Cardiac fibroblast (primary cell): ENCODE measurements at regions not wholly inside any gene's neighbourhood (a gene's known extent, or its start where the extent isn't known, plus 50 kb on each side); places are given as distances from the start of the nearest gene placed in this dataset.

Source experiments
- DNase-seq, 2 donors: peaks; one replicate each; pipeline versions ENCODE4 v3.0.0 to v3.0.0-alpha.2; 2010; ENCODE audit warnings: low read depth in 2 of 2
- H3K4me3 ChIP-seq, 2 donors: replicated peaks in 1 of 2; 1 replicate in 1 of 2; 2 replicates in 1 of 2; pipeline ENCODE4 v1.5.1; 2011; ENCODE audit warnings: low read depth in 2 of 2, low read length in 2 of 2, mild to moderate bottlenecking in 2 of 2, moderate library complexity in 1 of 2
- TF ChIP-seq, protein P1 (sequence below): IDR thresholded peaks from one replicate; pipeline ENCODE4 v1.5.1; 2011; ENCODE audit warnings: low read depth, mild to moderate bottlenecking, low read length, inconsistent platforms

DNA sequence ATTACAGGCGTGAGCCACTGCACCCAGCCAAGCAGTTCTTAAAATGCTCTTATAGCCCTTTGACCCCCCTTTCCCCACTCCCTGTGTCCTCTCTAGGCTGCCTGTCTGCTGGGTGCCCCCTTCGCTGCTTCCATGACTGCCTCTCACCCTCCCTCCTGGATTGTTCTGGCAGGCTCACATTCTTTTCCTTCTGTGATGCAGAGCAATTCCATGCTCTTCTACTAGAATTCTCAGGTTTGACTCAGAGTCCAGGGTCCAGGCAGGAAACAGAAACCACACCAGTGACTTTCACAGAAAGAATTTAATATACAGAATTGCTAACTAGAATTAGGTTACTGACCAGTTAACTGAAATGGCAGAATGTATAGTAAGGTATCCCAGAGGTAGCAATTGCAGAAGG is 244.8 kb downstream of the BAMBI start:
- TF ChIP-seq, protein P1, sequence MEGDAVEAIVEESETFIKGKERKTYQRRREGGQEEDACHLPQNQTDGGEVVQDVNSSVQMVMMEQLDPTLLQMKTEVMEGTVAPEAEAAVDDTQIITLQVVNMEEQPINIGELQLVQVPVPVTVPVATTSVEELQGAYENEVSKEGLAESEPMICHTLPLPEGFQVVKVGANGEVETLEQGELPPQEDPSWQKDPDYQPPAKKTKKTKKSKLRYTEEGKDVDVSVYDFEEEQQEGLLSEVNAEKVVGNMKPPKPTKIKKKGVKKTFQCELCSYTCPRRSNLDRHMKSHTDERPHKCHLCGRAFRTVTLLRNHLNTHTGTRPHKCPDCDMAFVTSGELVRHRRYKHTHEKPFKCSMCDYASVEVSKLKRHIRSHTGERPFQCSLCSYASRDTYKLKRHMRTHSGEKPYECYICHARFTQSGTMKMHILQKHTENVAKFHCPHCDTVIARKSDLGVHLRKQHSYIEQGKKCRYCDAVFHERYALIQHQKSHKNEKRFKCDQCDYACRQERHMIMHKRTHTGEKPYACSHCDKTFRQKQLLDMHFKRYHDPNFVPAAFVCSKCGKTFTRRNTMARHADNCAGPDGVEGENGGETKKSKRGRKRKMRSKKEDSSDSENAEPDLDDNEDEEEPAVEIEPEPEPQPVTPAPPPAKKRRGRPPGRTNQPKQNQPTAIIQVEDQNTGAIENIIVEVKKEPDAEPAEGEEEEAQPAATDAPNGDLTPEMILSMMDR = no peak
- no peak overlapping the region for H3K4me3 ChIP-seq
- no peak for DNase-seq

DNA sequence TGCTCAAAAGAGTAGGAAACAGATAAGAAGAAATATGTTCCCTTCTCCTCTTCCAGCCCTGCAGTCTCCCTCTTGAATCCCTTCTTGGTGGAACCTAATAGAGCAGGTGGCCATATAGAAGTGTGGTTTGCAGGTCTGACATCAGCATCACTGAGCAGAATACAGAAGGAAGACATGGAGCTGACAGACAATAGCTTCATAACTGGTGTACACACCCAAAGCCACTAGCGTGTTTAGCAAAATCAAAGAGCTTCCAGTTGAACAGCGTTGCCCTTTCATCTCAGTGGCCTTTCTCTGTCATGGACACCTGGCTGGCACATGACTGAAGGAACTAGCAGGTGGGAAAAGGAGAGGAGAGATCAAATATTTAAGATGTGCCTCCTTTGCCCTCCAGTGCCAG is 245.5 kb downstream of the BAMBI start:
- no peak for DNase-seq
- H3K4me3 ChIP-seq = no peak overlapping the region
- TF ChIP-seq, protein P1 = no peak

DNA sequence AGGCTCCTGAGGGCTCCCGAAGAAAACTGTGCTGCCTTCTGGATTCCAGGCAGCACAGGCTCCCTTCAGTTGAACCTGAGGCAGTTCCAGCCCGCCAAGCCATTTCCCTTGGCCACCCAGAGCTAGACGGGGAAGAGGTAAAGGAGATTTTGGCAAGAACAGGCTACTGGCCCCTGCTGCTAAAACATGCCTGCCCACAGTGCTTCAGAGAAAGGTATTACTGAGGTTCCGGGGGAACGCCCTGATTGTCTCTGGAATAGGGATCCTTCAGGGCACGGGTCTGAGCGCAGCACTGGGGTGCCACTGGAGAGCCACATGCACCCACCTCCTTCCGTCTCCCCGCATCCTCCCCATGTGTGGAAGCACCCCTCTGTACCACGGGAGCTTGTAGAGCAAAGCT is 247.4 kb downstream of the BAMBI start:
- no peak for DNase-seq
- no peak overlapping the region for H3K4me3 ChIP-seq
- TF ChIP-seq, protein P1 = no peak

DNA sequence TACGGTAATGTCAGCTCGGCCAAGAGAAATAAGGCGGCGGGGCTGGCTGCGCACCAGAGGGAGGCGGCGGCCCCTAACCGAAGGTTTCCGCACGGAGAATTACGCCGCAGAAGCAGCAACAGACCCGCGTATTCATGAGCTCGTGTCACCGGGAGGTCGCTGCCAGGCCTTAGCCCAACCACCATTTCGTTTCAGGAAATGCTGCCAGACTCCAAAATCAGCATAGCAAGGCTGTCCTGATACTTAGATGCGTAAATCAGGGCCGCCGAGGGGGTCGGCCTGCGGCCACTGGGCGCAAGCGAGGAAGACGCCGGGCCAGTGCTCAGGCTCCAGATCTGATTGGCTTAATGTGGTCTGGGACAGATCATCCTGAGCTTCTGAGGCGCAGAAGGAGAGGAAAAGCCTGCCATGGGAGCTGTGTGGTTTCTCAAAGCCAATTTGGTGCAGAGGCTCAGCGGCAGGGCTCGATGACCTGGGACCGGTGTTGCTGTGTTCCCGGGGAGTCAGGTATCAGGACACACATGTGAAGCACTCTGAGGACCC is 247.9 kb downstream of the BAMBI start:
- H3K4me3 ChIP-seq = no peak overlapping the region
- TF ChIP-seq, protein P1 = no peak
- no peak for DNase-seq

DNA sequence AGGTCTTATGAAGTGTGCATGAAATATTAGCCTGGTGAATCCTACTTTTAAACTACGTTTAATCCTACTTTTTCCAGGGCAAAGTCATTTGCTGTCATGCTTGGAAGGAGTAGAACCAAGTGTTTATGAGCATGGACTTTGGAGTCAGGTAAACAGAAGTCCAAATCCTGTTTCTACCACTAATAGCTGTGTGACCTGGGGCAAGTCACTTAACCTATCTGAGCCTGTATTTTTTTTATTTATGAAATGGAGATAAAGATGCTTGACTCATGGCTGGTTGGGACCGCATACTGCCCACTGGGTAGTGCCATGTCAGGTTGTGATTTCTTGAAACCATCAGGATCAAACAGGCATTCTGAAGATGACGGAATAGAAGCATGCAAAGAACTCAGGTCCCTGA is 249.6 kb downstream of the BAMBI start:
- no peak overlapping the region for H3K4me3 ChIP-seq
- no peak for DNase-seq
- TF ChIP-seq, protein P1 = no peak

DNA sequence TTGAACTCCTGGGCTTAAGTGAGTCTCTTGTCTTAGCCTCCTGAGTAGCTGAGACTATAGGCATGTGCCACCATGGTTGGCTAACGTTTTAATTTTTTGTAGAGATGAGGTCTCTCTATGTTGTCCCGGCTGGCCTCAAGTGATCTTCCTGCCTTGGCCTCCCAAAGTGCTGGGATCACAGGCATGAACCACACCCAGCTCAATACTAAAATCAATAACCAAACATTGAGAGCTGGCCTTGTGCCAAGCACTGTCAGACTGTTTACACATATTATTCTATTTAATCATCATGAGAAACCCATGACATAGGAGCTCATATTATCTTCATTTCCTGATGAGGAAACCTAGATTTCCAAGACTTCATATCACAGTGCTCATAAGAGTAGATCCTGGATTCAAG is 251.2 kb downstream of the BAMBI start:
- TF ChIP-seq, protein P1 = no peak
- no peak overlapping the region for H3K4me3 ChIP-seq
- DNase-seq = no peak

DNA sequence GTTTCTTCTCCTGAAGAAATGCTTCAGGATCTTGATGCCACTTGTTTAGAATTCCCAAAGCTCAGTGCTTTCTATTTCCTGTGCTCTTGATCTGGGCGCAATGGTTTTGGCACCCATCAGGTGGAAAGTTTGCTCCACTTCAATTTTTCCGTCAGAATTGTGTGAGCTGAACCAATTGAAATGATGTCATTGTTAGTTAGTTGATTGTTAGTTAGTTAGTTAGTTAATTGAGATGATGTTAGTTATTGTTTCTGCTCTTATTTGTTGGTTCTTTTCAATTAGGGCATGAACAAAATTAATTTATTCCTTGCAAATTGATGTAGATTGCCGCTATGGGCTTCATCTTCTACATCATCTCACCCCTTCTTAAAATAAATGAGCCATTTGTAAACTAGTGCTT is 252.6 kb downstream of the BAMBI start:
- H3K4me3 ChIP-seq = no peak overlapping the region
- DNase-seq = no peak
- TF ChIP-seq, protein P1 = no peak
